Keratinocyte (primary cell): ENCODE measurements at regions not wholly inside any gene's neighbourhood (a gene's known extent, or its start where the extent isn't known, plus 50 kb on each side); places are given as distances from the start of the nearest gene placed in this dataset.

ENCODE experiments used
- DNase-seq: peaks from one replicate; pipeline ENCODE4 v3.0.0-alpha.2; 2011; ENCODE audit warnings: low read depth, missing footprints, low spot score
- FAIRE-seq: peaks from 2 replicates; lab custom pipeline; 2011; peaks lifted over from hg19 to GRCh38; lab: Jason Lieb, UNC
- H2AFZ ChIP-seq: 2 replicates; pipeline ENCODE4 v1.6.0; 2012; ENCODE audit warnings: low read length, control low read depth, inconsistent platforms; ENCODE audit not compliant: control insufficient read depth
- H3K27ac ChIP-seq: 2 replicates; pipeline ENCODE4 v1.5.1; 2011; ENCODE audit warnings: low read length; ENCODE audit not compliant: control insufficient read depth, insufficient read depth
- H3K27me3 ChIP-seq: 3 replicates; pipeline ENCODE4 v1.6.0; 2011; ENCODE audit warnings: low read length; ENCODE audit not compliant: control insufficient read depth, insufficient read depth; ENCODE audit errors: extremely low read depth
- H3K36me3 ChIP-seq, 2 experiments: 2 replicates in 1 of 2; 3 replicates in 1 of 2; pipeline ENCODE4 v1.5.1; 2011; ENCODE audit warnings: low read length in 2 of 2, mild to moderate bottlenecking in 1 of 2; ENCODE audit not compliant: control insufficient read depth in 2 of 2, insufficient read depth in 2 of 2; ENCODE audit errors: extremely low read depth in 1 of 2
- H3K4me1 ChIP-seq: 3 replicates; pipeline ENCODE4 v1.5.1; 2011; ENCODE audit warnings: low read length; ENCODE audit not compliant: control insufficient read depth, insufficient read depth; ENCODE audit errors: extremely low read depth
- H3K4me2 ChIP-seq: 3 replicates; pipeline ENCODE4 v1.6.0; 2011; ENCODE audit warnings: low read depth, low read length; ENCODE audit not compliant: control insufficient read depth, insufficient read depth; ENCODE audit errors: extremely low read depth
- H3K4me3 ChIP-seq, 3 experiments: fragments of 200-600 bp in 1 of 3; sonication (generic) in 1 of 3; 2 replicates in 2 of 3; 3 replicates in 1 of 3; pipeline ENCODE4 v1.5.1; 2011 to 2016; ENCODE audit warnings: low read length in 3 of 3, mild to moderate bottlenecking in 3 of 3, control low read depth in 2 of 3, inconsistent platforms in 1 of 3, low read depth in 1 of 3, mixed read lengths in 1 of 3, mixed run types in 1 of 3, moderate library complexity in 1 of 3; ENCODE audit not compliant: control insufficient read depth in 2 of 3, insufficient read depth in 2 of 3; ENCODE audit errors: extremely low read depth in 1 of 3
- H3K79me2 ChIP-seq: 2 replicates; pipeline ENCODE4 v1.6.0; 2012; ENCODE audit warnings: low read length; ENCODE audit not compliant: control insufficient read depth, insufficient read depth
- H3K9ac ChIP-seq: 3 replicates; pipeline ENCODE4 v1.6.0; 2011; ENCODE audit warnings: low read length; ENCODE audit not compliant: control insufficient read depth, insufficient read depth; ENCODE audit errors: extremely low read depth
- H3K9me1 ChIP-seq: 3 replicates; pipeline ENCODE4 v1.6.0; 2011; ENCODE audit warnings: low read length; ENCODE audit not compliant: control insufficient read depth, insufficient read depth; ENCODE audit errors: extremely low read depth
- H3K9me3 ChIP-seq: 2 replicates; pipeline ENCODE4 v1.5.1; 2012; ENCODE audit warnings: low read depth, low read length; ENCODE audit not compliant: control insufficient read depth
- H4K20me1 ChIP-seq: 3 replicates; pipeline ENCODE4 v1.6.0; 2011; ENCODE audit warnings: low read length; ENCODE audit not compliant: control insufficient read depth, insufficient read depth; ENCODE audit errors: extremely low read depth
- EZH2 ChIP-seq: IDR thresholded peaks from one replicate; pipeline ENCODE4 v1.6.1; 2012; ENCODE audit warnings: inconsistent platforms, mild to moderate bottlenecking, low read length, moderate library complexity
- dilution Hi-C: fragments of 300-500 bp; cut with MboI; formaldehyde crosslinking; loops from one replicate; pipeline ENCODE4 v1.7.0; 2020; ENCODE audit warnings: low sequenced_read_pairs; ENCODE audit not compliant: extremely low pct_ligation_motif_present
- TF ChIP-seq, protein P1 (sequence below), 3 experiments: IDR thresholded peaks in 1 of 3; conservative IDR thresholded peaks in 1 of 3; optimal IDR thresholded peaks in 1 of 3; 2 replicates in 2 of 3; 3 replicates in 1 of 3; pipeline versions ENCODE3 to v1.5.1; 2011; ENCODE audit warnings: low read length in 3 of 3, mild to moderate bottlenecking in 3 of 3, moderate library complexity in 2 of 3, control low read depth in 1 of 3, inconsistent platforms in 1 of 3; ENCODE audit not compliant: insufficient read depth in 2 of 3; ENCODE audit errors: extremely low read depth in 1 of 3

DNA sequence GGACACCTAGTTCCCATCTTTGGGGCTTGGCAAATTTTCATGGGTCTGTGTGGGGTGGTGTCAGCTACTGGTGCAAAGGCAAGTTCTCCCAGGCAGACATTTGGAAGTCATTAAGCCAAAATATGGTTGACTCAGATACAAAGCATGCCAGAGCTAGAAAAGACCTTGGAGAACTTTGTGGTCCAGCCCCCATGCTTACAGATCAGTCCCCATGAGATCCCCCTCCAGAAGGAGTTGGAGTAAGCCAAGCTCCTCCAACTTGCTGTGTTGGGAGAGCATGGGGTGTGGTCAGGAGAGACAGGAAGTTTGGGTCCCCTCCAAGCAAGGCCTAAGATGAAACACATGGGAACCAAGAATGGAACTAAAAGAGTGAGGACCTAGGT, 224.5 kb downstream of the CYP26B1 start:
- dilution Hi-C loops = no loop called here
- H3K4me3 ChIP-seq = no peak overlapping the region
- no peak overlapping the region for H3K27ac ChIP-seq
- no peaks in the 10 kb centered on the region for H3K9me3 ChIP-seq
- H2AFZ ChIP-seq = no peak overlapping the region
- no peaks in the 10 kb centered on the region for H3K9me1 ChIP-seq
- no peaks in the 10 kb centered on the region for H3K79me2 ChIP-seq
- FAIRE-seq = no peak
- no peaks in the 10 kb centered on the region for H3K36me3 ChIP-seq
- no peak for TF ChIP-seq EZH2
- TF ChIP-seq, protein P1, sequence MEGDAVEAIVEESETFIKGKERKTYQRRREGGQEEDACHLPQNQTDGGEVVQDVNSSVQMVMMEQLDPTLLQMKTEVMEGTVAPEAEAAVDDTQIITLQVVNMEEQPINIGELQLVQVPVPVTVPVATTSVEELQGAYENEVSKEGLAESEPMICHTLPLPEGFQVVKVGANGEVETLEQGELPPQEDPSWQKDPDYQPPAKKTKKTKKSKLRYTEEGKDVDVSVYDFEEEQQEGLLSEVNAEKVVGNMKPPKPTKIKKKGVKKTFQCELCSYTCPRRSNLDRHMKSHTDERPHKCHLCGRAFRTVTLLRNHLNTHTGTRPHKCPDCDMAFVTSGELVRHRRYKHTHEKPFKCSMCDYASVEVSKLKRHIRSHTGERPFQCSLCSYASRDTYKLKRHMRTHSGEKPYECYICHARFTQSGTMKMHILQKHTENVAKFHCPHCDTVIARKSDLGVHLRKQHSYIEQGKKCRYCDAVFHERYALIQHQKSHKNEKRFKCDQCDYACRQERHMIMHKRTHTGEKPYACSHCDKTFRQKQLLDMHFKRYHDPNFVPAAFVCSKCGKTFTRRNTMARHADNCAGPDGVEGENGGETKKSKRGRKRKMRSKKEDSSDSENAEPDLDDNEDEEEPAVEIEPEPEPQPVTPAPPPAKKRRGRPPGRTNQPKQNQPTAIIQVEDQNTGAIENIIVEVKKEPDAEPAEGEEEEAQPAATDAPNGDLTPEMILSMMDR (optimal IDR thresholded peaks at IDR 0.05 in 1 of 3, IDR thresholded peaks at IDR 0.05 in 1 of 3, conservative IDR thresholded peaks at IDR 0.05 in 1 of 3; ENCODE audit: extremely low read depth in 1 of 3, insufficient read depth in 2 of 3, low read length in 3 of 3) = no peak
- no peak overlapping the region for H3K9ac ChIP-seq
- no peak overlapping the region for H3K4me2 ChIP-seq
- H3K27me3 ChIP-seq = no peaks in the 10 kb centered on the region
- H4K20me1 ChIP-seq = no peaks in the 10 kb centered on the region
- no peak for DNase-seq
- H3K4me1 ChIP-seq = peaks cover 5% of the 10 kb centered on the region

DNA sequence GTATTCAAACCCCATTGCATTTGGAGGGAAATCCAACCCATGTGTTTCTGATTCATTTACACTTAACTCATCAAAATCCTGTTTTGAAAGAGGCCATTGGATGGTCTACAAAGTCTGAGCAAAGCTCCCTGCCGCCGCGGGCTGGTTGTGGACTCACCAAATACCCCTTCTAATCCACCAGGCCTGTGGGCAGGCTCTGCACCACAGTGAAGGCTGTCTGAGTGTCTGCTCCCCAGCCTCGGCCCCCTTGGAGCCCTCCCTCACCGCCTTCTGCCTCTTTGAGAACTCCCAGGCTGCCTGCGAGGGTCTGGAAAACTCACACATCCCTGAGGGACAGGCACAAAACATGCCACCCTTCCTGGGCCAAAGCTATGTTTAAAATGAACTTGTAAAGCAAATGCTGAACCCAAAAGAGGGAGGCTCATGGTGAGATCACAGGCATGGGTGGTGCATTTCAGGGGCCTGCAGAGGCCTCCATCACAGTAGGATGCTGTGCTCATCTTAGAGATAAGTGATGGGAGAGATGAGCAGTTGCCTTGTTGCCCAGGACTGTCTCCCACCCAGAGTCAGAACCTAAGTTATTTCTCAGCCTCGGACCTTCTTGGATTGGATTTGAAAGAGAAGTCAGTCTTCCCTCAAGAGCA, 225.0 kb downstream of the CYP26B1 start:
- dilution Hi-C loops = no loop called here
- no peaks in the 10 kb centered on the region for H3K27me3 ChIP-seq

More for the DNA sequence above, 225.0 kb downstream of the CYP26B1 start:
- Histone ChIP-seq H3K4me3 (no peak overlapping the region), H3K4me2 (no peak overlapping the region), H2AFZ (no peak overlapping the region), H4K20me1 (no peaks in the 10 kb centered on the region), H3K9me1 (no peaks in the 10 kb centered on the region), H3K4me1 (peaks cover 5% of the 10 kb centered on the region), H3K9me3 (no peaks in the 10 kb centered on the region), H3K27ac (no peak overlapping the region), H3K36me3 (no peaks in the 10 kb centered on the region), H3K79me2 (no peaks in the 10 kb centered on the region), H3K9ac (no peak overlapping the region)
- DNase-seq (no peak), FAIRE-seq (no peak)
- TF ChIP-seq EZH2 = no peak
- TF ChIP-seq, protein P1 (optimal IDR thresholded peaks at IDR 0.05 in 1 of 3, IDR thresholded peaks at IDR 0.05 in 1 of 3, conservative IDR thresholded peaks at IDR 0.05 in 1 of 3; ENCODE audit: extremely low read depth in 1 of 3, insufficient read depth in 2 of 3, low read length in 3 of 3) = no peak
